ENCODE measurements at regions not wholly inside any gene's neighbourhood (a gene's known extent, or its start where the extent isn't known, plus 50 kb on each side); places are given as distances from the start of the nearest gene placed in this dataset.
A peak's percentile ranks its signal among the peaks of the same experiment; 100 is the strongest.

DNA sequence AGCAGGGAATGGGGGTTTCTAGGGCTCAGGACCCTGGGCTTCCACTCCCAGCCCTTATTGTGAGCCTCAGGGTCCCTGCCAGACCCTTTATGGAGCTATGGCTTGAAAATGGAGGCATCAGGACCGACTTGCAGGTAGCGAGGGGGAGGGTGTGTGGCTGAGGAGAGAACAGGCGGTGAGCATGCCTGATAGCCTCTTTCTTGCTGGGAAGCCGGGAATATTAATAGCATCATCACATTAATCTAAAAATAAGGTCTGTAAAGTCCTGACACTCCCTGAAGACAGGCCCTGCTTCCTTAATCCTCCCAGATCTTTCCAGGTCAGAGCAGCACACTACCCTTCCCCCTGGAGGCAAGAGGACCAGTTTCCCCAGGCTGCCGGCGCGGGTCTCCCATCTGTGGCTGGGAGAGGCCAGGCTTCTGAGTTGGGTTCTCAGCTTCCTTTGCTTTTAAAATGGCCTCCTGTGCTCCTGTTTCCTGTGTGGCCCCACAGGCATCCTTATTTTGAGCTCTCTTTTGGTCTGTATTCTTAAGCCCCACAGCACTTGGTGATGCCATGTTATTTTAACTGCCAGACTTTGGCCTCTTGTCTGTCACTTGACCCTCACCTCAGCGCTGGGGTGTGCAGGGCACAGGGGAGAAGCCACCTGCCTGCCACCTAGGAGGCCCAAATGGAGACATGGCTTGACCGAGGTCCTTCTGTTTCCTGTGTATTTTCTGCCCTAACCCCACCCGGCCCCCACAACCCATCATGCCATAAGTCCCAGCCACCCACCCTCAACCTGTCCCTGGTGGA lies 185.0 kb upstream of the TOPAZ1 start:
- no peak for DNase-seq
- peaks cover 64% of the 10 kb centered on the region for H3K4me1 Mint-ChIP-seq (ENCODE audit: low read depth)
- no peaks in the 10 kb centered on the region for H3K9me3 Mint-ChIP-seq
- 0 out of 2 replicates have a peak overlapping the region, but pooled peaks have one; percentile 19 for H3K4me3 Mint-ChIP-seq
- TF ChIP-seq, protein P1, sequence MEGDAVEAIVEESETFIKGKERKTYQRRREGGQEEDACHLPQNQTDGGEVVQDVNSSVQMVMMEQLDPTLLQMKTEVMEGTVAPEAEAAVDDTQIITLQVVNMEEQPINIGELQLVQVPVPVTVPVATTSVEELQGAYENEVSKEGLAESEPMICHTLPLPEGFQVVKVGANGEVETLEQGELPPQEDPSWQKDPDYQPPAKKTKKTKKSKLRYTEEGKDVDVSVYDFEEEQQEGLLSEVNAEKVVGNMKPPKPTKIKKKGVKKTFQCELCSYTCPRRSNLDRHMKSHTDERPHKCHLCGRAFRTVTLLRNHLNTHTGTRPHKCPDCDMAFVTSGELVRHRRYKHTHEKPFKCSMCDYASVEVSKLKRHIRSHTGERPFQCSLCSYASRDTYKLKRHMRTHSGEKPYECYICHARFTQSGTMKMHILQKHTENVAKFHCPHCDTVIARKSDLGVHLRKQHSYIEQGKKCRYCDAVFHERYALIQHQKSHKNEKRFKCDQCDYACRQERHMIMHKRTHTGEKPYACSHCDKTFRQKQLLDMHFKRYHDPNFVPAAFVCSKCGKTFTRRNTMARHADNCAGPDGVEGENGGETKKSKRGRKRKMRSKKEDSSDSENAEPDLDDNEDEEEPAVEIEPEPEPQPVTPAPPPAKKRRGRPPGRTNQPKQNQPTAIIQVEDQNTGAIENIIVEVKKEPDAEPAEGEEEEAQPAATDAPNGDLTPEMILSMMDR (IDR thresholded peaks at IDR 0.05): no peak
- H3K36me3 Mint-ChIP-seq (ENCODE audit: low read depth): peaks cover 17% of the 10 kb centered on the region
- peaks cover 6% of the 10 kb centered on the region for H3K27me3 Mint-ChIP-seq (ENCODE audit: insufficient read depth)
- peak overlapping the region; percentile 9 for H3K27ac Mint-ChIP-seq

DNA sequence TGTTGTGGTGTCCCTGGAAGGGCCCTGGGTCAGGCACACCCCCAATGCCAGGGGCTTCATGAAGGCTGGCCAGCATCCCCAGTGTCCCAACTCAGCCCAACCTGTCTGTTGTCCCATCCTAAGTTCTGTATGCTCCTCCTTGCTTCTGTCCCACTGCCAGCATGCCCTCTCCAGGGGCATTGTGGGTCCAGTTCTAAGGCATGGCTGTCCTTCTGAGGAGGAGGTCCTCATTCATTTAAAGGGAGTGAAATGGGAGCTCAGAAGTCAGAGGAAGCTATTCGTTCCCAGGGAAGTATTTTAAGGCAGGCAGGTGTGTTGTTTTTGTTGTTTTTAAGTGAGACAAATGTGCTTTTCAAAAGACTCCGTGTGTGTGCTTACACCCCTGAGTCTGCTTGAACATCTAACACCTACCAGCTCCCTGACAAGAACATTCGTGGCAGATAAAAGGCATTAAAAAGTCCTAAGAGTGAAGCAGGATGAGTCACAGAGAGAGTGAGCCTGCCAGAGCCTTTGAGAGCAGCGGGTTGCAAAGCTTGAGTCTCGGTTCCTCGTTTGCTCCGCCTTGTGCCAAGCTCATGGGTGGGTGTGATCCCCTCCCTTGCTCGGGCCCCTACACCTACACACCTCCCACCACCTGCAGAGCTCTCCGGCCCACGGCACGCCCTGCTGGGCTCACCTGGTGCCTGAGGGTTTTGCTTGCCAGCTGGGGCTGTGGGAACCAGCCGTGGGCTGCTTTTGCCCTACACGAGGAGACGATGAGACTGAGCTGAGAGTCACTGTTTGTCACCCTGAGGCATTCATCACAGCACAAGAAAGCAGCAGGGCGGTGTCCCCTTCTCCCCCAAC lies 183.4 kb upstream of the TOPAZ1 start:
- H3K36me3 Mint-ChIP-seq (ENCODE audit: low read depth): peaks cover 12% of the 10 kb centered on the region
- peak overlapping the region; percentile 78 for H3K4me3 Mint-ChIP-seq
- DNase-seq: peak; percentile 68
- H3K27me3 Mint-ChIP-seq (ENCODE audit: insufficient read depth): peaks cover 4% of the 10 kb centered on the region; the same call in 1 of the 2 replicates
- H3K9me3 Mint-ChIP-seq: no peaks in the 10 kb centered on the region
- H3K27ac Mint-ChIP-seq: peak overlapping the region; percentile 69
- H3K4me1 Mint-ChIP-seq (ENCODE audit: low read depth): peaks cover 64% of the 10 kb centered on the region
- TF ChIP-seq, protein P1 (IDR thresholded peaks at IDR 0.05): no peak

DNA sequence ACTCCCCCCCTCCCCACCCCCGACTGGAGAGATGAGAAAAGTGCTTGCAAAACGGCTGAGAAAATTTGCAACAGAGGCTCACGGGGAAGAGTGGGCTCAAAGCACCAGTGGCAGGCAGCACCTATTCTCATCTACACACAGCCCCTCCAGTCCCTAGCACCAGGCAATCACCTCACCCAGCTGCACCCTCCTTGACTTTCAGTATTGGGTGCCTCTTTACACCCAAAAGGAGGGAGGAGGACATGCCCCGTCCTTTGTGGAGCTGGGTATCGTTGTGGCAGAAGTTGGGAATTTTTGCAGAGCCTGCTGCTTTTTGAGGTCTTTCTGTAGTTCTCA lies 182.8 kb upstream of the TOPAZ1 start:
- TF ChIP-seq, protein P1 (IDR thresholded peaks at IDR 0.05): no peak
- H3K27ac Mint-ChIP-seq: no peak overlapping the region; the same call in 1 of the 2 replicates

DNA sequence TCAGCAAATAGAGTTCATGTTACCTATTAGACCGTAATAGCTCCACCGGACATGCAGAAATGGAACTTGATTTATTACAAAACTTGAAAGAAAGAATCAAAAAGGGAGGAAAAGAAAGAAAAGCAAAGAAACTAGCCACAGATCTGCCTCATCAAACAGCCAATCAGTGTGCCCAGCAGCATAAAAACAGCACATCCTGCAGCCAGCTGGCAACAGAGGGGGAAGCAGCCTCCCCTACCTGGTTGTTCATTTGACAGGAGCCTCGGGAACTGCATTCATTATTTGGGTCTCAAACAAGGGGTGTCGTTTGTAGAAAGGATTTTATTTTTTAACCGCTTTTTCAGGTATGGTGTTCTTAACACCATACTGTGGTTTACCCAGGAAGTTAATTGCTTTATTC lies 181.5 kb upstream of the TOPAZ1 start:
- no peak overlapping the region for H3K27ac Mint-ChIP-seq
- no peak for DNase-seq
- H3K27me3 Mint-ChIP-seq (ENCODE audit: insufficient read depth): peaks cover 4% of the 10 kb centered on the region; the same call in 1 of the 2 replicates
- H3K4me1 Mint-ChIP-seq (ENCODE audit: low read depth): peaks cover 66% of the 10 kb centered on the region
- TF ChIP-seq, protein P1 (IDR thresholded peaks at IDR 0.05): no peak
- no peak overlapping the region for H3K4me3 Mint-ChIP-seq
- no peaks in the 10 kb centered on the region for H3K9me3 Mint-ChIP-seq
- peaks cover 9% of the 10 kb centered on the region; the same call in 1 of the 2 replicates for H3K36me3 Mint-ChIP-seq (ENCODE audit: low read depth)

More for the DNA sequence above, 182.8 kb upstream of the TOPAZ1 start:
- no peak overlapping the region for H3K4me3 Mint-ChIP-seq
- no peak for DNase-seq
- H3K27me3 Mint-ChIP-seq (ENCODE audit: insufficient read depth): peaks cover 4% of the 10 kb centered on the region; the same call in 1 of the 2 replicates
- H3K36me3 Mint-ChIP-seq (ENCODE audit: low read depth): peaks cover 12% of the 10 kb centered on the region
- H3K9me3 Mint-ChIP-seq: no peaks in the 10 kb centered on the region
- peaks cover 61% of the 10 kb centered on the region for H3K4me1 Mint-ChIP-seq (ENCODE audit: low read depth)

DNA sequence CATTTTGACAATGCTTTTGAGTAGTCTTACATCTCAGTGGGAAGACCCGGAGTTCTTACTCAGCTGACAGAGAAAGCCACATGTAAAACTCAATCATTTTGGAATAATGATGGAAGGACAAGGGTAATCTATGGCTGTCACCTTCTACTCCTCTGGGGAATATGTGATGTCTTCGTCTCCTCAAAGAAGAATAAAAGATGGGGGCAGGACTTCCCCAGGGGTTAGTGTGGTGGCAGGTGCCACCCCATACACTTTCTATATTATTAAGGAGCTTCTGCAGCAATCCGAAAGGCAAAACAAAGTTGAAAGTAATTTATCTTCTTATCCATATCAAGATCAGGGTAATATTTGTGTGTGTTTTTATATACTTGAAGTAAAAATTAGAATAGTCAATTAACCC lies 180.4 kb upstream of the TOPAZ1 start:
- Mint-ChIP-seq H3K27ac (no peak overlapping the region), H3K27me3 (ENCODE audit: insufficient read depth) (peaks cover 4% of the 10 kb centered on the region; the same call in 1 of the 2 replicates), H3K36me3 (ENCODE audit: low read depth) (peaks cover 9% of the 10 kb centered on the region; the same call in 1 of the 2 replicates), H3K4me3 (no peak overlapping the region), H3K4me1 (ENCODE audit: low read depth) (peaks cover 66% of the 10 kb centered on the region), H3K9me3 (no peaks in the 10 kb centered on the region)
- DNase-seq: no peak
- TF ChIP-seq, protein P1 (IDR thresholded peaks at IDR 0.05): no peak
